ENCODE measurements at regions not wholly inside any gene's neighbourhood (a gene's known extent, or its start where the extent isn't known, plus 50 kb on each side); places are given as distances from the start of the nearest gene placed in this dataset.

GRCh38 chr3:21979706-21980105 is 228.7 kb upstream of the ZNF385D start (continued):
- TF ChIP-seq CHD7 (IDR thresholded peaks at IDR 0.05; ENCODE audit: insufficient replicate concordance, low read length): no peak
- TF ChIP-seq CHD2 (IDR thresholded peaks at IDR 0.05; ENCODE audit: low read length): no peak
- TF ChIP-seq POLR2AphosphoS5 (IDR thresholded peaks at IDR 0.05; ENCODE audit: low read depth, low read length): no peak
- no peak for TF ChIP-seq GTF2F1 (IDR thresholded peaks at IDR 0.05; ENCODE audit: borderline replicate concordance, low read depth, low read length)
- no peak for TF ChIP-seq FOSL1 (IDR thresholded peaks at IDR 0.05; ENCODE audit: insufficient read depth, low read depth, low read length)
- TF ChIP-seq ASH2L (IDR thresholded peaks at IDR 0.05; ENCODE audit: low read length): no peak
- no peak for TF ChIP-seq CTCF (IDR thresholded peaks at IDR 0.05; ENCODE audit: control extremely low read depth in 1 of 3, insufficient read depth in 1 of 3, low read depth in 1 of 3, low read length in 3 of 3)
- TF ChIP-seq ATF2 (IDR thresholded peaks at IDR 0.05; ENCODE audit: low read length): no peak

All from H1 (cell line).